B cell (primary cell): ENCODE measurements at regions not wholly inside any gene's neighbourhood (a gene's known extent, or its start where the extent isn't known, plus 50 kb on each side); places are given as distances from the start of the nearest gene placed in this dataset.

Experiments
- CTCF ChIP-seq: fragments of 200-600 bp; IDR thresholded peaks from one replicate; pipeline ENCODE4 v1.8.0; 2022; ENCODE audit warnings: antibody characterized with exemption, mild to moderate bottlenecking
- EZH2 ChIP-seq: IDR thresholded peaks from 2 replicates; pipeline ENCODE4 v1.6.1; 2012; ENCODE audit warnings: borderline replicate concordance, low read depth, mild to moderate bottlenecking, moderate library complexity, low read length; ENCODE audit not compliant: insufficient read depth, poor library complexity, severe bottlenecking

- TF ChIP-seq CTCF (no peak), EZH2 (no peak)
These were observed 75.9 kb upstream of the CST7 start for GRCh38 chr20:24873025-24873620.
